ENCODE measurements at regions not wholly inside any gene's neighbourhood (a gene's known extent, or its start where the extent isn't known, plus 50 kb on each side); places are given as distances from the start of the nearest gene placed in this dataset.
A peak's percentile ranks its signal among the peaks of the same experiment; 100 is the strongest.
"Not testable (repeated sequence)": the region's sequence is repeated elsewhere in the genome, so short reads cannot be mapped to it uniquely, and the experiment has no call there.

DNA sequence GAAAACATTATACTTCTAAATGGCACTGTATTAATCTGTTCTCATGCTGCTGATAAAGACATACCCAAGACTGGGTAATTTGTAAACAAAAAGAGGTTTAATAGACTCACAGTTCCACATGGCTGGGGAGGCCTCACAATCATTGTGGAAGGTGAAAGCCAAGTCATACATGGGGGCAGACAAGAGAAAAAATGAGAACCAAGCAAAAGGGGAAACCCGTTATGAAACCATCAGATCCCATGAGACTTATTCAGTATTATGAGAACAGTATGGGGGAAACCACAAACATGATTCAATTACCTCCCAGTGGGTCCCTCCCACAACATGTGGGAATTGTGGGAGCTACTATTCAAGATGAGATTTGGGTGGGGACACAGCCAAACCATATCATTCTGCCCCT is 408.3 kb downstream of the BMP2 start:
- not testable (repeated sequence) for DNase-seq

DNA sequence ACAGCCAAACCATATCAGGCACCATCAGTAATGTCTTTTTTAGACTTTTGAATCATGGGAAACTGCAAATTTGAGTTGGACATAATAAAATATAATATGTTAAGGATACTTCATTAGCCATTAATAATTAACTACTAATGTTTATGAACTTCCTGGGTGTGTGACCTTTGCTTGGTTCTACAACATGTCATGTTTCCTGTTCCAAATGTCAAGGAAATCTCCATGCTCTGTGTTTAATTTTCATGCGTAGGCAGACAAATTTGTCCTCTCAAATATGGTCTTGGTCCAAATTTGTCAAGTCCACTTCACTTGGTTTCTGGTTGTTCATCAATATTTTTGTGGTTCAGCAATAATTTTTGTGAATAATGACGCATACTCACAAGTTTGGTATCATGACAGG is 410.5 kb downstream of the BMP2 start:
- no peak for DNase-seq

DNA sequence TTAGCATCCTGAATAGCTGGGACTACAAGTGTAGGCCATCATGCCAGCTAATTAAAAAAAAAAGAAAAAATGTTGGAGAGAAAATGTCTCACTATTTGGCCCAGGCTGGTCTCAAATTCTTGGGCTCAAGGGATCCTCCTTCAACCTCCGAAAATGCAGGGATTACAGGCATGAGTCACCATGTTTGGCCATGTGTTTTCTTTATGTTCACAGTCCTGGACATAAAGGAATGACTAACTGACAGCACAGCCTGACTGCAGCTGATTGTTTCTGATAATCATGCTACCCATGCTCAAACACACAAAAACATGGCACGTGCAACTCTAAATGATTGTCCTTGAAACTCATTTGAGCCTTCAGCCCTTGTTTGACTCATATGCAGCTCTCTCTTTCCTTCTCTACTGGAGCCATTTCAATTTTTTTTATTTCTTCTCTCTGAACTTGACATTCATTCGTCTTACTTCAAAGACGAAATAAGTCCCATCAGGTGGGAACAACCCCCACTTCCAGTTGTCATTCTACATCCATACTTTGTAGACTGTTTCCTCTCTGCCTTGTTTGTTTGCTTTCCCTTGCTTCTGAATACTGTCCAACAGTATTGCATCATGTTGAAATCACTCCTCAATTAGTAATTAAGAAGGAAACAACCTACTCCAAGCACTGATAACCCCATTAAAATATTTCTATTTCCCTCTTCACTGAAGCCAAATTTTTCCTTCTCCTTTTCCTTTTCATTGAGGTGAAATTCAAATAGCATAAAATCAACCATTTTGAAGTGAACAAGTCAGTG is 413.0 kb downstream of the BMP2 start:
- DNase-seq = no peak

DNA sequence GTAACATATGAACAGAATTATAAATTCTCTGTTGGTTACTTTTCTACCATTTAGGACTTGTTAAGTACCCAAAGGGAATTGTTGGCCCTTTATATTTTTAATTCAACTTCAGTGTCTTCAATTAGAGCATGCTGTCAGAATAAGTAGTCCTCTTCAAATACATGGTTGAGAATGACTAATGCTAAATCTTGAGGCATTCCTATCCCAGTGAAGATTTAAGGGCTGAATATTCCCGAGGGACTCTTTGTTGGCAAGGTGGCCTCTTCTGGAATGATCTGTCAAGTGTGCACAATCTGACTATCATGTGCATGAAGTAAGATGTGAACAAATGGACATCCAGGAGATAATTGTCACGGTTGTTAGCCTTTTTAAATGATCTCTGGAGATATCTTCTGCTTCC is 421.7 kb downstream of the BMP2 start:
- no peak for DNase-seq

DNA sequence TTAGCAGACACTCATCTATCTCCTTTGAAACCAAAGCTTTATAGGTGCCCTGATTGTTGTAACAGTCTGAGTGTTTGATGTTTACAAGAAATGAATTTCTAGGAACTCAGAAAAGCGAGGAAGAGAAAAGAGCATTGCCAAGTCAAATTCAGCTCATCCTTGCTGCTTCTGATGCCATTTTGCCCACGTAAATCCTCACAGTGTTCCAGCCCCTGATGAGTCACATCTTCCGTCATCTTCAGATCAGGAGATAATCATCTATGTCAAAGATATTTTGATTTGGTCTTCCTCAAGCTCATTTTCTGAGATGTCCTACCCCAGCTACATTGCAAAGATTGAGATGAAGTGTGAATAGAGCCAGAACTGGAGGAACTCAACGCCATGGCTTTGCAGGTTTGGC is 426.2 kb downstream of the BMP2 start:
- no peak for DNase-seq

DNA sequence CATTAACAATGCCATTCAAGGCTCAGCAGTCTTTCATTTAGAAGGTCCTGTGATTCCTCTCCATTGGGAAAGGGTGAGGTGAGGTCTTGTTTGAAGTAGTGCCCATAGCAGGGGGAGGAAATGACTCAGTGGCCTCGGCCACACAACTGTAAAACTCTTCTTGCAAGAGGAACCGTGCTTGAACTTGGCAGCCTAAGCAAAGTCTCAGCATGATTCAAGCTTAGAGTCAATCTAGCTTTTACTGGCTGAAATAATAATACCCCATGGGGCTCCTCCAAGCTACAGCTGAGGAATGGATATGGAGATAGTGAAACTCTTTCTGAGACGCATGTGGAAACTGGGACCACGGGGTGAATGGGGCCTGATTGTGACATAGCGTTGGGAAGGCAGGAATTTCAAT is 428.2 kb downstream of the BMP2 start:
- peak; percentile 48 for DNase-seq

DNA sequence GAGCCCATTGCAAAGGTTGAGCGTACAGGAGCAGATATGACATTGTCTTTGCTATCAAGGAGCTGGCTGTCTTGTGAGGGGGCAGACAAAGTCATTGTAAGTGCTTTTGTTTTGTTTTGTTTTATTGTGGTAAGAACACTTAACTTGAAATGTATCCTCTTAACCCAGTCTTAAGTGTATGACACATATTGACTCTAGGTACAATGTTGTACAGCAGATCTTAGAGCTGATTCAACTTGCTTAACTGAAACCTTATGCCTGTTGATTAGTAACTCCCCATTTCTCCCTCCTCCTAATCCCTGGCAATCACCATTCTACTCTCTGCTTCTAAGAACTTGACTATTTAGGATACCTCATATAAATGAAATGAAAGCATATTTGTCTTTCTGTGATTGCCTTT is 429.0 kb downstream of the BMP2 start:
- no peak for DNase-seq

DNA sequence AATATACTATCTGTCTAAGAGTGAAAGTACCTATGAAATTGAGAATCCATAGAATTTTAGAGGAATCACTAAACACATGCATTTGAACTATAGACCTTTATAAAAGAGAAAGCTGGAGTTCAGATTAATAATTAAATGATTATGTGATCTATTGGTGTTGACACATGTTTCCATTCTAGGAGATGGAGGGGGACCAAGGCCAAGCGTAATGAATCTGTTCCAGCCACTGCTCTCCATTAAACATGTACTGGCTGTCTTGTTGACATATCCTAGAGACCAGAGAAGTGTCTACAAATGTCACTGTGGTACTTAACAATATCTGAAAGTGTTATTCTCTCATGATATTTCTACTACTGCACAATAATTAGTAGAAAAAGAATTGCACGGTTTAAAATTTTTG is 432.4 kb downstream of the BMP2 start:
- DNase-seq = no peak

DNA sequence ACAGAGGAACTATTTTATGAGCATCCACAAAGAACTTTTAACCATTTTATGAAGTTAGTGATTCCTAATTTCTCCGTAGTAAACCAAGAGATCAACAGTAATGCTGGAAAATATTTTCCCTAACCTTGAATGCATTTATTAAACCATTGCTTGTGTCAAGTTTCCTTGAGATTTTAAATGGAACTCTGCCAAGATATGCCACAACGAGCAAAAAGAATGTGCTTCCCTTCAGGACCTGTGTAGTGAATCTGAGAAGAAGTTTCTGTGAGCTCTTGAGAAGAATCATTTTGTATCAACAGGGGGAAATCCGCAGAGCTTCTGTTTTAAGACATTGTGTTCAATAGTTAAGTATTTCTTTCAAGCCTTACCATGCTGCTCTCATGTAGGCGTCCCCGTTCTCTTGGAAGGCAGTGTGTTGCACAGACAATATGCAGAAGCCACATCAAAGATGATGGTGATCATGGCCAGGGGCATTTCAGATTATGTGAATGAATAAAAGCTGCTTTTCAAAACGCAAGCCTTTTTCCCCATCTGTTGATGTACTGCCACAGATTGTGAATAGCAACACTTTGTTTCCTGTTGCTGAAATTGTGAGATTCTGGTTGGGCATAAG is 439.8 kb downstream of the BMP2 start:
- no peak for DNase-seq

DNA sequence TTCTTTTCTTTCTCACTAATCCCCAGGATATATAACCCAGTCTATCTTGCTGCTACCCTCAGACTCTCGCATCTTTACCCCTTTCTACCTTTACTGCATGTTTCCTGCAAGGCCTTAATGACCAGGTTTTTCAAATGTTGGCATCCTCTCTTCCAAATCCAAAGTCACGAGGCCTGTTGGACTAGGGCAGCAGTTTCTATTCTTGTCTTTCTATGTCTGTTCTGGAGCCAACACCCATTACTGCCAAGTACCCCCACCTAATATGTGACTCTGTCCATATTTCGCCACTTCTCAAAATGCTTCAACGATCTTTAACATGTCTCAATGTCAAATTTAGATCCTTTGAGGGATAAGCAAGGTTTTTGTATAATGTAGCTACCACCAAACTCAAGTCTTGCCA is 443.4 kb downstream of the BMP2 start:
- DNase-seq = no peak

DNA sequence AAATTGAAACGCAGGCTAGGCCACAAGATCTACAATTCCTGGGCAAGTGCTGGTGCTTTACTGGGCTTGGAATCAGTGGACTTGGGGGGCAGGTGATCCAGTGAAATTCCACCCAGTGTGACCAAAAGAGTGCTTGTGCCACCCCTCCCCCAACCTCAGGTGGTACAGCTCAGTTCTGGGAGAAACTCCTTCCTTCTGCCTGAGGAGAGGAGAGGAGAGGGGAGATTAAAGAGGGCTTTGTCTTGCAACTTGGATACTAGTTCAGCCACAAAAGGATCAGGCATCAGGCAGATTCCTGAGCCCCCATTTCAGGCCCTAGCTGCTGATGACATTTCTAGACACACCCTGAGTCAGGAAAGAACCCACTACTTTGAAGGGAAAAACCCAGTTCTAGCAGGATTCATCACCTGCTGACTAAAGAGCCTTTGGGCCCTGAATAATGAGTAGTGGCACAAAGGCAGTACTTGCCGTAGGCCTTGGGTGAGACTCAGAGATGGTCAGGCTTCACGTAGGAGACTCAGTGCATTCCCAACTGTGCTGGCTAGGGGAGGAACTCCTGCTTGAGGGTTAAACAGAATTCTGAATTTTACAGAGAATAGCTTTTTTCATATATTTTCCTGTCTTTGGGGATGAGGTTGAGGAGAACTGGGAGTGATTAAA is 446.7 kb downstream of the BMP2 start:
- no peak for DNase-seq

DNA sequence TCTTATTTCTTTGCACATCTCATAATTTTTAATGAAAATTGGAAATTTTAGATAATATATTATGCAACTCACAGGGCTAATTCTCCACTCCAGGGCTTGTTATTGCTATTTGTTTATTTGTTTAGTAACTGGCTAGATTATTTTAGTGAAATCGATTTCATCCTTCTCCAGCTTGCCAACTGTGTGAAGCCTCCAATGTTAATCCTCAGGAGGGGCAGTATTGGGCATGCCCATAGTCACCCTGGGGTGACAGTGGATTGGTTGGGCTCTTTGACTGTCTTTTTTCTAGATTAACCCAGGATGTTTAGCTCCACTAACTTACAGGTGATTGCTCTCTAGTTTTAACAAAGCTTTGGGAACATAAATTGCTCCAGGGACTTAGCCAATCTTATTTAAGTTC is 450.1 kb downstream of the BMP2 start:
- no peak for DNase-seq

DNA sequence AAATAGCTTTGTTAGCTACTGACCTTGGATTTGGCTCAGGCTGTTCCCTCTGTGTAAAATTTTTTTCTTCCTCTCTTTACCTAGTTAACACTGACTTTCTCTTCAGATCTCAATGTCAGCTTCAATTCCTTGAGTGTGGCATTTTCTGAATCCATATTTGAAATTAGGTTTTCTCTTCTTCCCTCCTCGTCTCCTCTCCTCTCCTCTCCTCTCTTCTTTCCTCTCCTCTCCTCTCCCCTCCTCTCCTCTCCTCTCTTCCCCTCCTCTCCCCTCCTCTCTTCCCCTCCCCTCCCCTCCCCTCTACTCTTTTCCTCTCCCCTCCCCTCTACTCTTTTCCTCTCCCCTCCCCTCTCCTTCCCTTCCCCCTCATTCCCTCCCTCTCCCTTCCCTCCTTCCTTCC is 453.3 kb downstream of the BMP2 start:
- DNase-seq = no peak

DNA sequence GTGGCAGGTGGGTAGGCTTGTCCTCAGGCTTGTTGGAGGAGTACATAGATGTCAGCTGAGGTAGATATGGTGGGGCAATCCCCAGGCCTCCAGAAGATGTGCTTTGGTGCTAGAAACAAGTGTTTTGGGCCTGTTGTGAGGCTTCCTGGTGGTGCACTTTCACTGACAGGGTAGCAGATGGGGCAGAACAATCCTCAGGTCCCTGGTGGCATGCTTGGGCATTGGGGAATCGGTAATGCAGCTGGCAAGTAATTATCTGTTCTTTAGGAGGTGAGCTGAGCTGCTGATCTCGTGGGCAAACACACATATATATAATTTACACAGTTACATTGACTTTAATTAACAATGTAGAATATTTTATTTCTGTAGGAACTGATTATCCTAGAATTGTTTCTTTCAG is 458.7 kb downstream of the BMP2 start:
- DNase-seq = no peak

DNA sequence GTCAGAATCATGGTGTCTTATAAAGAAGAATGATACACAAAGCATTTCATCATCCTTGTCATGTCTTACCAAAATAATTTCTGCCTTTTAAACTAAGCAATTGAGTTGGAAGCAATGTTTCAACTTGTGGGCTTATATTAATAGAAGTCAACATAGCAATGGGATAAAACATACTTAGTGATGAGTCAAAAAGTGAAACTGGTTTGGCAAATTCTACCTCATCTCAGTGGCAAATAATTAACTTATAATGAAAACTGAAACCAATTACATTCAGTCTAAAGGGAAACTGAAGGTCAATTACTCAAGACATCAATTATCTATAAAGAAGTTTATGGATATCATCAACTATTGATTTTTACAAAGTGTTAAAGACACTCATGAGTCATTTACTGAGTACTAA is 463.8 kb downstream of the BMP2 start:
- no peak for DNase-seq

DNA sequence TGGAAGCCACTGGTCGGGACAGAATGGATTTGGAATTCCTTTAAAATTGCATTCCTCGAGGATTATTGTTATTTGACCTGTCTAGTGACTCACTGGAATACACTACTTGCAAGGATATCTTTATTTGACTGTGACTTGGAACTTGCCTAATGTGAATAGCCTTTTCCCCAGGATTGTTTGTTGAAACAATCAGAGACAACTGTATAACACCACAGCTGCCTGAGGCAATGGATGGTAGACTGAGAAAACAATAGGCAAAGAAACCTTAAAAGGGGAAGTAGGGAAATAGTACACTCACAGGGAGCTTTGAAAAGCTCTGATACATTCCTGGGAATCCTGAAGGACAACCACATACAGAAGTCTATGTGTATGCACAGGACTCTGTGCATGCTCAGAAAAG is 465.3 kb downstream of the BMP2 start:
- DNase-seq = no peak

DNA sequence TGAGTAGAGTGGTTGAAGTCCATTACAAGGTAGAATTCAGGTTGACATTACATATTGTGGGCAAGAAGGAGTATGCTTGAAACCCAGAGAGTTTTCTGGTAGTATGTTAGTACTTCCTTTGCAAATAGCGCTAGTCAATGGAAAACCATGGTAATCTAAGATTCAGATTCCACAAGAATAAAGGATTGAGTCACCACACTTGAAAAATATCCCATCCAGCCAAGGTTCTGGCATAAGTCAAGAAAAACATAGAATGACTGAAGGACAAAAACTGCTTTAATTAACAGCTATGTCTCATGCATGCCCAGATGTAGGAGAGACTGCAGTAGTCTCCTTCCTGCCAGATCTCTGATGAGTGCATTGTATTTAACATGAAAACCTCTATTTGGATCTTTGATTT is 469.8 kb downstream of the BMP2 start:
- DNase-seq = no peak

DNA sequence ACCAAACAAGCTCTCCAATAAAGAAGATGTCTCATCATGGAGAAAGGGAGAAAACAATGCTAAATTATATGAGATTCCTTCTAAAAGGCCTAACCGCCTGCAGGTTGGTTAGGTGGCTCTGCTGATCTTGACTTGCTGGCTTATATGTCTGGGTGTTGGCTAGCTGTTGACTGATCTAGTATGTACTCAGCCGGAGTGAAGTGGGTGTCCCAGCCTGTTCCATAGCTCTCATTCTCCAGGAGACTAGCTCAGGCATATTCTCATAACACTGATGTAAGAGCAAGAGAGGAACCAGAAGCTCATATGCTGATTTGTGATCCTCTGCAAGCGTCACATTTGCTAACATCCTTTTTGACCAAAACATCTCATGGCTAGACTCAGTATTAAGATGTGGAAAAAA is 473.0 kb downstream of the BMP2 start:
- DNase-seq = no peak

DNA sequence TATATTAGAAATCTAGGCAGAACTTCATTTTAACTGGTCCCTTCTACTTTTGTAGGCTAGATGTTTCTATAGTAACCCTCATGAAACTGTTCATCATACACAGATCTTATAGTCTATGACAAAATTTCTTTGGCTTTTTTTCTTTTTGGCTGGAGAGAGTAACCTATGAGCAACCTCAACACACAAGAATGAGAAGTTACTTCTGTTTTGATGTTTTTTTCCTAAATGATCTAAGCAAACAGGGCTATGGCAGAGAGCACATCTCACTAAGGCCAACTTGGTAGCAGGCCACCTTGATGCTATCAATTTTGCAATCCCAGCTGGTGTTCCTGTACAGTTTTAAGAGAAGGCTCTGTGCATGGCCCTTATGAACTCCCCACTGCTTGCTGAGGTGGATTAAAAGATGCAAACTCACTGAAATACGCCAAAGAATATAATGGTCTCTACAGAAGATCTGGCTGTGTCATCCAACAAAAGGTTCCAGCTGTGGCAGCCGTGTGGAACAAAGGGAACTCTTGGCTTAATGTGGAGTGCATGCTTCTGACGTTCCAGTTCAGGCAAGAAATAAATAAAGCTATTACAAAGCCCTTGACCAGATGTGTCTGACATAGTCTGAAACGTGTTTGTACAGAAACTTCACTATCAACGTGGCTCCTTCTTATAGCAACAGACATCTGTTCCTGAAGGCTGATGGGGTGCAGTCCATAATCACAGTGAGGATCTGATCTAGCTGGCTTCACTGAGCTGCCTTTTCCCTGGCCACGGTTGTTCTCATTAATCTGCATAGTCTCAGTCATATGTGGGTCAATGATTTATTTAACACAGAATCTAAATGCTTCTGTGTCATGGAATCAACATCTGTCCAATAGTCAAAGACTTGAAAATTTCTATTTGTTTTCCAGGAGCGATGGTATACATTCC is 481.1 kb downstream of the BMP2 start:
- no peak for DNase-seq

DNA sequence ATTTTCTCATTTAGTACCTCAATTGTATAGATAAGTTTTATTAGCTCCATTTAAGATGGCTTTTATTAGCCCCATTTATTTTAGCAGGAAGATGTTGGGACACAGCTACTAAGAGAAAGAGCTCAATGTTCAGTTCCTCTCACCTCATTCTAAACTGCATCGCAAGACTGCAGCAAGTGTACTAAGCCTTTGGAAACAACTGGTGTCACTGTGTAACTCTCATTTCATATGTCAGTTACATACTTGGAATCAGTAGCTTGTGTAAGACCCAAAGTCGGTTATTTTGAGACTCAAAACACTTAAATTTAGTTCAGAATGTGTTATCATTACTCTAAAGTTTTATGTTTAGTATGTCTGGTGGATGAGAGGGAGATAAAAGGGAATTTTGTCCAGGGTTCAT is 482.9 kb downstream of the BMP2 start:
- no peak for DNase-seq

DNA sequence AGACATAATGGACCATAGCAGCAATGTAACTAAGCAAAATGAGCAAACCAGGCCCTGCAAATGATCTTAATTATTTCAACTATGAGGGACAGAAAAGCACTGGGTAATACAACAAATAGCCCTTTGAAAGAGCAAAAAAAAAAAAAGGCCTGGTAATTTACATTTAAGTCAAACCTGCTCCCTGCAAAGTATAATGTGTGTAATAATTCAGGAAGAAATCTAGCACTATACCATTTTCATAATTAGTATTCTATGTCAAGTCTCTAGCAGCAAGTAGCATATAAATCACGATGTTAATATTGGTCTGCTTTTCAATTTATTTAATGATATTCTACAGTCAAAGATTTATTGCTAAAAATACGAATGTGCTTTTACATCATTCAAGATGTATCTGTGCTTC is 489.6 kb downstream of the BMP2 start:
- no peak for DNase-seq

DNA sequence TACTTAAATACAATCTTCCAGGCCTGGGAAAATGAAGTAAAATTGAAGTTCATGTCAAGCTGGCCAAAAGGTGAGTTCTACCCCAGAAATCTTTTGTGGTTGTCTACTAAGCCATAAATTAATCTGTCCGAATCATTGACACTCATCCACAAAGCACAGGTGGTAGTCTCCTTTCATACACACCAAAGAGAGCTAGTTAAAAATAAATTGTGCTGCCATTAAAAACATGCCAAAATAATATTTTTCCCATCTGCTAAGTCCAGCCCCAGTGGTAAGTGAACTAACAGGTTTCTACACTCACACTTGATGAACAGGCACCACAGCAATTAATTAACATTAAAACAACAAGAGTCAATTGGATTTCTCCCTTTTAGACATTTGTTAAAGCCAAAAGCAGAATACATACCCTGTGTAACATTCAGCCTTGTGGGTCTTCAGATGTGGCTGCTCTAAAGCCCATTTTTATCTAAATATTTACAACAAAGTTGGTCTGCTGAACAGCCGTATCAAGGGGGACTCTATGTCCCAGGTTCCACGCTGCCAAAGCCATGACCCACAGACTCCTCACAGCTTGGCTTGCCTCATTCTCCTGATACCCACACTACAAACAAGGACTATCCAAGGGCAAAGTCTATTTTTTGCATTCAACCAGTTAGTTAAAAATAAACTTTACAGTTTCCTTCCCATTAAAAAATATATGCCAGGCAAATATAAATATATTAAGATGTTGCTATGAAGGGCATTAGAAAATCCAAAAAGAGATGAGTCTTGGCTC is 490.4 kb downstream of the BMP2 start:
- no peak for DNase-seq
